HG03378 (cell line): ENCODE measurements at regions not wholly inside any gene's neighbourhood (a gene's known extent, or its start where the extent isn't known, plus 50 kb on each side); places are given as distances from the start of the nearest gene placed in this dataset.

Source experiments
- ATAC-seq: cut with Tn5 transposase; IDR thresholded peaks from one replicate; pipeline ENCODE4 v1.9.1; 2021; ENCODE audit warnings: mild to moderate bottlenecking, moderate library complexity; ENCODE audit not compliant: unreplicated experiment

- no peak for ATAC-seq
Measured at GRCh38 chr6:87909849-87910248, 137.8 kb upstream of the SPACA1 start.

GRCh38 chr6:87908978-87909811 is 138.4 kb upstream of the SPACA1 start:
- ATAC-seq: no peak

- ATAC-seq: peak; percentile 49
Measured at GRCh38 chr6:87907521-87907920, 140.1 kb upstream of the SPACA1 start.

GRCh38 chr6:87905101-87905641 is 142.5 kb upstream of the SPACA1 start:
- peak; percentile 93 for ATAC-seq

GRCh38 chr6:87904011-87904410 is 143.6 kb upstream of the SPACA1 start:
- no peak for ATAC-seq

GRCh38 chr6:87903323-87903722 is 144.3 kb upstream of the SPACA1 start:
- ATAC-seq: no peak

- no peak for ATAC-seq
Measured at GRCh38 chr6:87902383-87902782, 145.3 kb upstream of the SPACA1 start.

- ATAC-seq: no peak
Measured at GRCh38 chr6:87901613-87902012, 146.0 kb upstream of the SPACA1 start.

- ATAC-seq: no peak
Measured at GRCh38 chr6:87900160-87900698, 147.4 kb upstream of the SPACA1 start.

- ATAC-seq: no peak
Measured at GRCh38 chr6:87899499-87900147, 148.0 kb upstream of the SPACA1 start.

- ATAC-seq: no peak
Measured at GRCh38 chr6:87897663-87898062, 150.0 kb upstream of the SPACA1 start.

- ATAC-seq: no peak
Measured at GRCh38 chr6:87897013-87897412, 150.6 kb upstream of the SPACA1 start.

GRCh38 chr6:87887266-87887665 is 160.4 kb upstream of the SPACA1 start:
- ATAC-seq: no peak

GRCh38 chr6:87884203-87884602 is 163.4 kb upstream of the SPACA1 start:
- no peak for ATAC-seq

GRCh38 chr6:87881342-87881895 is 166.2 kb upstream of the SPACA1 start:
- ATAC-seq: no peak

- peak; percentile 78 for ATAC-seq
Measured at GRCh38 chr6:87879132-87879861, 168.3 kb upstream of the SPACA1 start.

- no peak for ATAC-seq
Measured at GRCh38 chr6:87875781-87876180, 171.9 kb upstream of the SPACA1 start.

GRCh38 chr6:87873556-87873955 is 171.5 kb upstream of the AKIRIN2 start:
- ATAC-seq: no peak

- no peak for ATAC-seq
Measured at GRCh38 chr6:87870556-87870955, 168.5 kb upstream of the AKIRIN2 start.

- ATAC-seq: no peak
Measured at GRCh38 chr6:87869064-87869905, 167.3 kb upstream of the AKIRIN2 start.
